ENCODE measurements at regions not wholly inside any gene's neighbourhood (a gene's known extent, or its start where the extent isn't known, plus 50 kb on each side); places are given as distances from the start of the nearest gene placed in this dataset.

DNA sequence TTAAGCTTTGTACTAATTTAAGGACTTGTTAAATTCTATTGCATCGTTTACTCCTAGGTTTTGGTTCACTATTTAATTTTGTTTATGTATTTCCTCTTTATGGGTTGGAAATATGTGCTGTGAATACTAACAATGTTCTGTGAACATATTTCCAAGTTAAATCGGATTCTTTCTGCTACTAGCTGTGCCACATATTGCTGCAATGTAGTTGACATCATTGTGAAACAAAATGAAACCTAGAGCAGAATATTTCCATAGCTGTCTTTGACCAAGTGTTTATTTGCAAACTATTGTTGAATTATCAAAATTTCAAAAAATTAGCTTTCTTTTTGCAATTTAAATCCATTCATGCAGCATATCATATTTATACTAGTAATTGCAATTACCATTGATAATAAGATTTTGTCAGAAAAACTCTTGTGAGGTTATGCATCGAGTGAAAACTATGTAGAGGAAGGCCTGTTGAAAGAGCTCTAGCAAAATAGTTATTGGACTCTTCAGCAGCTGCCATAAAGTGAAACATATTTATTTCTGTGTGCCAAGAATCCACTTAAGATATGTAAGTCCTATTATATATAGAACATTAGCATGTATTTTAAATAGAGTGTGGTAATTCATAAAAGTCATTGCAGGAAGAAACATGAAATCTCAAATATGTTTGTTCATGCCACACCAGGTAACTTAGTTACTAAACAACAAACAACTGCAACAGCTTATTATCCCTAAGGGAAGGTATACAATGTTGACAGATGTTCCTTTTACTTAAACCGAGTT is 575.1 kb downstream of the SLITRK6 start:
- Histone ChIP-seq H3K9me3 (no peaks in the 10 kb centered on the region), H3K27me3 (no peaks in the 10 kb centered on the region), H3K36me3 (no peaks in the 10 kb centered on the region), H3K4me3 (no peak overlapping the region)
- DNase-seq, result no peak

DNA sequence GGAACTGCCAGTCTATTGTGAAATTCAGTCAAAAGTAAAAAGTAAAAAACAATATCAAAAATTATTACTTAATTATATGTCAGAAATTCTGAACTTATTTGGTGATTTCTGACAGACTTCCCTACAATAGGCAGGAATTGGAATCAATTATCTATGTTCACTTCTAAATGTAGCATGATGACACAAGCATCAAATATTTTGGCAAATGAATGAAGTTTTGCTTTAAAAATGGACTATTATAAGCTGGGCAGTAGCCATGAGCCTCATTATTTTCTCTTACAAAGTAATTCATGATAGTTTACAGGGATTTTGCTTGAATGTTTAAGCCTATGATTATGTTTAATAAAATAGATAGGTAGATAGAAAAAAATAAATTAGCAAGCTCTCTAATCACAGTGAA is 582.6 kb downstream of the SLITRK6 start:
- Histone ChIP-seq H3K36me3 (no peaks in the 10 kb centered on the region), H3K9me3 (no peaks in the 10 kb centered on the region), H3K4me3 (no peak overlapping the region), H3K27me3 (no peaks in the 10 kb centered on the region)
- DNase-seq, result no peak

DNA sequence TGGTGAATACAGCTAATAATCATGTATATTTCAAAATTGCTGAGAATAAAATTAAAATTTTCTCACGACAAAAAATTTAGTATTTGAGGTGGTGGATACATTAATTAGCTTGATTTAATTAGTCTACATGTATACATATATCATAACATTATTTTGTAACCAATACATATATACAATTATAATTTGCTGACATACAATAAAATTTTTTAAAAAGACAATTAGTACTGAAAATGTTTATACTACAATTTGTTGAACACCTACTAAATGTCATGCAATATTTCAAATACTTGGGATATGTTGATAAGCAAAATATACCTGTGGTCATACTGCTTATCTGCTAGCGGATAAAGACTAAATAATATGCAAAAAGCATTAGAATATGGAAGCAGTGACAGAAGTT is 586.5 kb downstream of the SLITRK6 start:
- H3K4me3 ChIP-seq, result no peak overlapping the region
- no peaks in the 10 kb centered on the region for H3K27me3 ChIP-seq
- H3K9me3 ChIP-seq, result no peaks in the 10 kb centered on the region
- DNase-seq, result no peak
- H3K36me3 ChIP-seq, result no peaks in the 10 kb centered on the region

DNA sequence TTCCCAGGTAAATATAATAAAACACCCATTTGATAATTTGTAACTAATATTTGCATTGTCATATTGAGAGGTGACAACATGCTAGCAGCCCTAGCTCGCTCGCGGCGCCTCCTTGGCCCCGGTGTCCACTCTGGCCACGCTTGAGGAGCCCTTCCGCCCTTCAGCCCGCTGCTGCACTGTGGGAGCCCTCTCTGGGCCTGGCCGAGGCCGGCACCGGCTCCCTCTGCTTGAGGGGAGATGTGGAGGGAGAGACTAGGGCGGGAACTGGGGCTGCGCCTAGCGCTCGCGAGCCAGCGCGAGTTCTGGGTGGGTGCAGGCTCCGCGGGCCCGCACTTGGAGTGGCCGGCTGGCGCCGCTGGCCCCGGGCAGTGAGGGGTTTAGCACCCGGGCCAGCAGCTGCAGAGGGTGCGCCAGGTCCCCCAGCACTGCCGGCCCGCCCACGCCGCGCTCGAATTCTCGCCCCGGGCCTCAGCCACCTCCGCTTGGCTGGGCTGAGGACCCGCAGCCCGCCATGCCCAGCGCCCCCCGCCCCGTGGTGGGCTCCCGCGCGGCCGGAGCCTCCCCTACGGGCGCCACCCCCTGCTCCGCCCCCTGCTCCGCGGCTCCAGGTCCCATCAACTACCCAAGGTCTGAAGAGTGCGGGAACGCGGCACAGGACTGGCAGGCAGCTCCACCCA is 594.4 kb downstream of the SLITRK6 start:
- no peaks in the 10 kb centered on the region for H3K36me3 ChIP-seq
- no peak overlapping the region for H3K4me3 ChIP-seq
- H3K27me3 ChIP-seq, result no peaks in the 10 kb centered on the region
- no peaks in the 10 kb centered on the region for H3K9me3 ChIP-seq
- no peak for DNase-seq

DNA sequence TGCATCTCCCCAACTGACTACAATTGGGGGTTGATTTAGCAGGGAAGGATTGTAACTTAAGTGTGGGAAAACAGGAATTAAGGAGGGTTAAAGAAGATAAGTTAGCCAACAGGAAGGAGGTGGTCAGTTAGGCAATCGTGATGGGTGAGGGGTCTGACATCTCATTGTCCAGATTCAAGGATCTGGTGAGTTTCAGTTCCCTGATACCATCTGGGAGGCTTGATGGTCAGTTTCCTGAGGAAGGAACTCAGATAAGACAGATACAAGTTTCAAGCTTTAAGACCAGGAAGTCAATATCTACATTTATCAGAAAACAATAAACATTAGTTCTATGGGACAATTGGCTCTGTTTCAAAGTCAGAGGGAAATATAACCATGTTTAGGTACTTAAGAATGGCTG is 601.8 kb downstream of the SLITRK6 start:
- H3K9me3 ChIP-seq, result 0 out of 2 replicates have a peak, but pooled peaks cover 2% of the 10 kb centered on the region

DNA sequence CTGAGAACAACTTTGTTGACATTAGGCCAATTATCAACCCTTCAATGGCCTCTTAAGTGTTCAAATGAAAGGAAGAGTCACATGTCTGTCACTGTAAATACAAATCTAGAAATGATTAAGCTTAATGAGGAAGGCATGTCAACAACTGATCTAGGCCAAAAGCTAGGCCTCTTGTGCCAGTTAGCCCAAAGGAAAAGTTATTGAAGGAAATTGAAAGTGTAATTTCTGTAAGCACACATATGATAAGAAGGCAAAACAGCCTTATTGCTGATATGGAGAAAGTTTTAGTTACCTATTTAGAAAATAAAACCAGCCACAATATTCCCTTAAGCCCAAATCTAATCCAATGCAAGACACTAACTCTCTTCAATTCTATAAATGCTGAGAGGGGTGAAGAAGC is 604.7 kb downstream of the SLITRK6 start:
- Histone ChIP-seq H3K4me3 (no peak overlapping the region), H3K36me3 (no peaks in the 10 kb centered on the region), H3K27me3 (no peaks in the 10 kb centered on the region), H3K9me3 (0 out of 2 replicates have a peak, but pooled peaks cover 5% of the 10 kb centered on the region)
- no peak for DNase-seq

More for the DNA sequence above, 601.8 kb downstream of the SLITRK6 start:
- Histone ChIP-seq H3K4me3 (no peak overlapping the region), H3K36me3 (no peaks in the 10 kb centered on the region), H3K27me3 (no peaks in the 10 kb centered on the region)
- DNase-seq, result no peak

DNA sequence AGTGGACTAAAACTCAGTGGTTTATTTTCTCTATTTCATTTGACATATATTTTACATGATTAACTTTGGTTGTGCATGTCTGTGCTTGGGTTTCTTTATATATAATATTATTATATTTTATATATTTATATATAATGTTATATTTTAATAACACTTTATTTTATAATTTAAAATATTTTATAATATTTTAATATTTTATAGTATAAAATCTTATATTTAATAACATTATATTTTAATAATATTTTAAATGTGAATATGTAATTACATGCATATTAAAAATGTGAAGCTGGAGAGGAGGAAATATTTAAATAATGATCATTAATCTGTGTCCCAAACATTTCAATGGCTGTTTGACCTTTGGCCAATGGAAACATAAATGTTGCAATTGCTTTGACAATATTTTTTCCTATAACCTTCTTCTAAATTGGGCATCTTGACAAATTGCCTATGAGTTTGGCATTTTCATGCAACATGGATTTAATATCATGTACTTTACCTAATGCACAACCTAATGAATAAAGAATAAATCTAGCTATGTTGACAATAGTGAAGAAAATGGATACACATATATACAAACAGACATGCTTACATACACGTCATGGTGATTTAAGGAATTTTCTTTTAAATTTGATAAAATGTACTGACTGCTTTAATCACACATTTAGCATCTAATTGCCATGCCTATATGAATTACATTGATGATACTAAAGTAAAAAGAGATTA is 607.1 kb downstream of the SLITRK6 start:
- Histone ChIP-seq H3K36me3 (no peaks in the 10 kb centered on the region), H3K9me3 (0 out of 2 replicates have a peak, but pooled peaks cover 5% of the 10 kb centered on the region), H3K27me3 (no peaks in the 10 kb centered on the region), H3K4me3 (no peak overlapping the region)
- no peak for DNase-seq

DNA sequence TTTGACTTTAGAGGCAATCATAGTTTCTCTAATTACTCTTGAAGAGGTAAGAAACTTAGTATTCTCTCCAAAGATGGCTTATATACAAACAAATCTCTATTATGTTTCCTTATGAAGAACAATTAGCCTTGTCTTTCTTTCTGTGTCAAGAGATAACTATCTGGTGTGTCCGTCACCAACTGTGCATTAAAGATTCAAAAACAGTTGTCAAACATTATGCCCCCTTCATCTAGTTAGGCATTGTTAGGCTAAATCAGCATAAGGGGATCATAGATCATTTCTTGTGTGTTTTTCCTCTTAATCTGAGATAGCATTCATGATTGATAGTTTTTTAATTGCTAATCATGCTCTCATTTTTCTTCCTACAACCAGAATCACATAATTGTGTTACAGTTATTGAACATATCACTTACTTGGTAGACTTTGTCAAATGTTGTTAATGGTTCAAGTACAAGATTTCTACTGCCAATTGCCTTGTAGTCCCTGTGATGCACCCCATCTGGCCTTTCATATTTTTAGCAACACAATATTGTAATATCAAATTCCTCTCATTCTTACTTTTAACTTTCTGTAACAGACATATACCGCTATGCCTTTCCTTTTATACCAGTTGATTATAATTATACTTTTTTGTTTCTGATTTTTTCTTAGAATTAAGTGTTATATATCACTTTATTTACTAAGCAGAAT is 612.7 kb downstream of the SLITRK6 start:
- Histone ChIP-seq H3K9me3 (peaks cover 2% of the 10 kb centered on the region; the same call in 1 of the 2 replicates), H3K27me3 (no peaks in the 10 kb centered on the region), H3K4me3 (no peak overlapping the region), H3K36me3 (no peaks in the 10 kb centered on the region)
- no peak for DNase-seq

DNA sequence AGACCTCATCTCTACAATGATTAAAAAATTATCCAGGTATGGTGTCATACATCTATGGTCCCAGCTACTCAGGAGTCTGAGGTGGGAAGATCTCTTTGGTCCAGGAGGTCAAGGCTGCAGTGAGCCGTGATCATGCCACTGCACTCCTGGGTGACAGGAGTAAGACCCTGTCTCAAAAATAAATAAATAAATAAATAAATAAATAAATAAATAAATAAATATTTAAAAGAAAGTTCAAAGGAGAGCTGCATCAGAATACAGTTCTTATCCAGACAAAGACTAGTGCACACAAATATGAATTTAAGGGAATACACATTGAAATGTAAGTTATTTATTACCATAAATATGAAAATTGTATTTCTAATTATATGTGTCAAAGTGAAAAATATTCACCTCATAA is 624.9 kb downstream of the SLITRK6 start:
- no peaks in the 10 kb centered on the region for H3K27me3 ChIP-seq
- H3K4me3 ChIP-seq, result no peak overlapping the region
- no peak for DNase-seq
- H3K9me3 ChIP-seq, result no peaks in the 10 kb centered on the region
- H3K36me3 ChIP-seq, result no peaks in the 10 kb centered on the region

DNA sequence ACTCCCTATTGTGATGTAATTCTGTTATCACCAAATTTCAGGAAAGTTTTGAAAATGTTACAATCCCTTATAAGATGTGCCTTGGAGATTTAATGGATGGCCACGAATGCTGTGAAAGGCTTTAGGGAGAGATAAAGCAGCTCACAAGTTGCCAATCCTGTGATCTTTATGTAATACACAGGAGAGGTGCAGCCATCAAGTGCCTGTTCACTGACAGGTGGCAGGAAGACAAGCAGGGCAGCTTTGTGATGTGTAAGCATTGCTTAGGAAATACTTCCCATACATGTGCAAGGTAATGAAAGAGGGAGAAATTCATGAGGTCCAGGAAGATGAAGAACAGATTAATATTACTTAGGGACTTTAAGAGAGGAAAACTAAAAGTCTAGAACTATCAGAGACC is 628.8 kb downstream of the SLITRK6 start:
- Histone ChIP-seq H3K36me3 (no peaks in the 10 kb centered on the region), H3K9me3 (no peaks in the 10 kb centered on the region), H3K4me3 (no peak overlapping the region), H3K27me3 (no peaks in the 10 kb centered on the region)
- DNase-seq, result no peak

DNA sequence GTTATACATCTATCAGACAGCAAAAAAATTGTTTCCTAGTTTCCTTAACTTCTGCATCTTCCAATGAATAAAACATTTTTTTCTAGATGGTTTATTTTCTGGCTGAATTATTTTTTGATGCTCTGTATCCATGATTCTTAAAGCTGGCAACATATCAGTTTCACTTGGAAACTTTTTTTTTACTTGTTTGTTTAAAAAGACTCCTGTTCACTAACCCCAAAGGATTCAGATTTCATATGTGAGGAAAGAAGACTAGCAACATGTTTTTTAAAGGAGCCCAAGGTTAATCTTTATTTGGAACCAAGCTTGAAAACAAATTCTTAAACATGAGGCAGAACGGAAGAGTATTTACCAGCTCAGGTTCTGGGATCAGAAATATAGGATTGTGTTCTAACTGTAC is 632.3 kb downstream of the SLITRK6 start:
- Histone ChIP-seq H3K27me3 (no peaks in the 10 kb centered on the region), H3K36me3 (no peaks in the 10 kb centered on the region), H3K4me3 (no peak overlapping the region), H3K9me3 (no peaks in the 10 kb centered on the region)
- no peak for DNase-seq

DNA sequence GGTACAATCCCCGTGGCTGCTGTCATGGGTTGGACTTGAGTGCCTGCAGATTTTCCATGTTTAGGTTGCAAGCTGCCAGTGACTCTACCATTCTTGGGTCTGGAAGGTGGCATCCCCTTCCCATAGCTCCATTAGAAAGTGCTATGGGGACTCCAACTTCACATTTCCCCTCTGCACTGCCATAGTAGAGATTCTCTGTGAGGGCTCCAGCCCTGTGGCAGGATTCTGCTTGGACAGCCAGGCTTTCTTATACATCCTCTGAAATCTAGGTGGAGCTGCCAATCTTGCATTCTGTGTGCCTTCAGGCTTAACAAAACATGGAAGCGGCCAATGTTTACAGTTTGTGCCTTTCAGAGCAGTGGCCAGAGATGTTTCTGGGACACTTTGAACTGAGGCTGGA is 636.2 kb downstream of the SLITRK6 start:
- DNase-seq, result no peak
- no peaks in the 10 kb centered on the region for H3K36me3 ChIP-seq
- no peaks in the 10 kb centered on the region for H3K9me3 ChIP-seq
- no peaks in the 10 kb centered on the region for H3K27me3 ChIP-seq
- no peak overlapping the region for H3K4me3 ChIP-seq

DNA sequence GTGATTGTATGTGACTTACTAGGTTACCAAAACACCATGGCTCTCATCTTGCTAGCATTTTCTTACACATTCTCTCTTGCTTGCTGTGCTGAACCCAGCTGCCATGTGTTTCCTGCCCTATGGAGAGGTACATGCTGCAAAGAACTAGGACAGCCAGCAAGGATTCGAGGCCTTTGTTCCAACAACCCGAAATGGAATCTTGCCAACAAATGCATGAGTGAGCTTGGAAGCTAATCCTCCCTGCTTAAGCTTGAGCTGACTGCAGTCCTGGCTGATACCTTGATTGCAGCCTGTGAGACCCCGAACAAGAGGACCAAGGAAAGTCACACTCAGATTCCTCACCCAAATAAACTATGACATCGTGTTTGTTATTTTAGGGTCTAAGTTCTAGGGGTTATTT is 651.2 kb downstream of the SLITRK6 start:
- no peak overlapping the region for H3K4me3 ChIP-seq
- no peaks in the 10 kb centered on the region for H3K36me3 ChIP-seq
- H3K27me3 ChIP-seq, result no peaks in the 10 kb centered on the region
- no peaks in the 10 kb centered on the region for H3K9me3 ChIP-seq
- DNase-seq, result no peak

DNA sequence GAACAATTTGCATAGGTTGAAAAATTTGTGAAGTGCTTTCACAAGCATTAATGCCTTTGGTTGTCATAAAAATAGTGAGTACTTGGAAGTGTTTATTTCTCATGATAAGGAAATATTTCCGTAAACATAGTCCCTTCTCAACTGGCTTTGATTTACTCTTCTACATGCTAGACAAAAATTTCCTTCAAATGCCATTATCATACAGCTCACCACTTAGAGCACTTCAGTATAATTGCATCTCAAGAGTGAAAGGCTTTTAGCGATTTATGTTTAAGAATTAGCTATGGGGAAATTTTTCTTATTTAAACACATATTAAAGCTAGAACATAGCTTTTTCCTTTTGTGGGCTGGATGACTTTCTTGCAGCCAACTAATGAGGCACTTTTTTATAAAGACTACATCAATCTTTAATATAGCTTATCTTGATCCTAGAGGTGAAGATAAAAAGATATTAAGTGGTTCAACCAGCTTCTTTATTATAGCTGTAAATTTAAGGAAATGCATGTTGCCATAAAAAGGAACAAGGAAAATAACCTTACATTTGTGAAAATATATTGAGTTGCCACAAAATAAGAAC is 656.8 kb downstream of the SLITRK6 start:
- H3K36me3 ChIP-seq, result no peaks in the 10 kb centered on the region
- H3K9me3 ChIP-seq, result no peaks in the 10 kb centered on the region
- no peak overlapping the region for H3K4me3 ChIP-seq
- no peak for DNase-seq
- no peaks in the 10 kb centered on the region for H3K27me3 ChIP-seq

DNA sequence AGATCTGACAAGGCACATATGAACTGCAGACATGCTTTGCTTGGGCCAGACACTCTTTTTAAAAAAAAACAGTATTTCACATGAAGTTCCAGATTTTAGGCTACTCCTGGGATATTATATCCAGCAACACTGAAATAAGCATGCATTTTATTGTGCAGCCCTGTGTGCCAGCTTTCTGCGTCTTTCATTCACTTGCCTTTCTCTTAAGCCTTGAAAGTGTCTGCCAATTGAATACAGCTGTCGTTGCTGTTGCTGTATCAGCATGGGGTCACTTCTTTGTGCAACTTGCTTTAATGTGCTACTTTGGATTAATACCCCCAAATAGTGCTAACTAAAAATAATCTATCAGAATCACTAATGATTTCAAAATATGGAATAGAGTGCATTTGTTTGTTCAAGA is 657.8 kb downstream of the SLITRK6 start:
- Histone ChIP-seq H3K4me3 (no peak overlapping the region), H3K36me3 (no peaks in the 10 kb centered on the region), H3K9me3 (no peaks in the 10 kb centered on the region), H3K27me3 (no peaks in the 10 kb centered on the region)
- no peak for DNase-seq

DNA sequence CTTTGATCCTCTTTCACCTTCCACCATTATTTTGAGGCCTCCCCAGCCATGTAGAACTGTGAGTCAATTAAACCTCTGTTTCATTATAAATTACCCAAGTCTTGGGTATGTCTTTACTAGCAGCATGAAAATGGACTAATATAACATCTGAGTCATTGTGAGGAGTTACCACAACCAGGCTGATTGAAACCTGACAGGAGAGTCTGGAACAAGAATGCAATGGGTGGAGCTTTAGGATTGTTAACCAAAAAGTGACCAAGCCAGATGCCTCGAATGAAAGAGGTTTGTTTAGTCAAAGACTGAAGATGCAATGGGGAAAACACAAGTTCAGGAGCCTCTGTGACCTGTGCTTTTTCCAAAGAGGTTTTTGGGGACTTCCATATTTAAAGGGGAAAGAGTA is 659.0 kb downstream of the SLITRK6 start:
- no peak for DNase-seq
- no peaks in the 10 kb centered on the region for H3K36me3 ChIP-seq
- H3K27me3 ChIP-seq, result no peaks in the 10 kb centered on the region
- no peaks in the 10 kb centered on the region for H3K9me3 ChIP-seq
- no peak overlapping the region for H3K4me3 ChIP-seq

DNA sequence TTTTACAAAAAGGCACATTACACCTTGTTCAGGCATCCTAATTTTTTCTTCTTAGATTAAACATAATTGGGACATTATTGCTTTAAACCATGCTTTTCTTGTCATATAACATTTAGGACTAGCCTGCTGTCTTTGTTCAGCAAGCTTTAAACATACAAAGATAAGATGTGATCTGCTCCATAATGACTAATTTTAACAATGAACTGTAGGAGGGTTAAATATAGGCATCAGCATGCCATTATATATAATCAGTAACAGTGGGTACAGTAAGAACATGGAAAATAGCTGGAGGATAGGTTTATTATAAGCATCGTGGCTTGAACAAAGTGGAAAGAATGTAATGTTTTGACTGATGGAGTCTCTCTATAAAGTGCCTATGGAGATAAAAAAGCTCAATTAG is 661.7 kb downstream of the SLITRK6 start:
- Histone ChIP-seq H3K9me3 (no peaks in the 10 kb centered on the region), H3K36me3 (no peaks in the 10 kb centered on the region), H3K27me3 (no peaks in the 10 kb centered on the region), H3K4me3 (no peak overlapping the region)
- DNase-seq, result no peak
